ENCODE measurements at regions not wholly inside any gene's neighbourhood (a gene's known extent, or its start where the extent isn't known, plus 50 kb on each side); places are given as distances from the start of the nearest gene placed in this dataset.

GRCh38 chr3:26418553-26418952, 204.0 kb upstream of the LRRC3B start:
- POLR2A ChIA-PET (ENCODE audit: partially characterized antibody): no interaction called here
- H3K79me2 ChIP-seq (ENCODE audit: control insufficient read depth in 1 of 2, insufficient read depth in 2 of 2, low read length in 2 of 2): no peaks in the 10 kb centered on the region
- no peak overlapping the region for H3K14ac ChIP-seq (ENCODE audit: insufficient read length)
- H3K4me3 ChIP-seq (ENCODE audit: extremely low read depth in 1 of 4, insufficient read depth in 2 of 4, low read depth in 3 of 4, low read length in 4 of 4): no peak overlapping the region
- no peak overlapping the region for H2AK5ac ChIP-seq (ENCODE audit: low read depth, low read length)
- H2BK15ac ChIP-seq (ENCODE audit: low read length): no peak overlapping the region
- no peaks in the 10 kb centered on the region for H3K4me1 ChIP-seq (replicated peaks in 1 of 4; ENCODE audit: control insufficient read depth in 3 of 4, insufficient read depth in 4 of 4, low read length in 3 of 4)
- no peak overlapping the region for H2BK12ac ChIP-seq (ENCODE audit: low read depth, low read length)
- DNase-seq (ENCODE audit: low read depth in 1 of 2, low spot score in 2 of 2): no peak
- no peaks in the 10 kb centered on the region for H3K79me1 ChIP-seq (ENCODE audit: low read depth, low read length)
- no peaks in the 10 kb centered on the region for H3K9me3 ChIP-seq (ENCODE audit: insufficient read depth in 2 of 2, low read depth in 1 of 2, low read length in 1 of 2)
- H2BK20ac ChIP-seq (ENCODE audit: low read length): no peak overlapping the region
- H3K27me3 ChIP-seq (replicated peaks in 1 of 4; ENCODE audit: control insufficient read depth in 3 of 4, extremely low read depth in 1 of 4, insufficient read depth in 3 of 4, low read length in 3 of 4): no peaks in the 10 kb centered on the region
- H3K18ac ChIP-seq (ENCODE audit: extremely low read depth, low read length): no peak overlapping the region
- CTCF ChIA-PET (ENCODE audit: partially characterized antibody): no interaction called here
- no peak overlapping the region for H4K8ac ChIP-seq (ENCODE audit: extremely low read depth, insufficient read depth, low read length)
- peaks cover 2% of the 10 kb centered on the region; the same call in 1 of the 2 replicates for H3K23me2 ChIP-seq (ENCODE audit: low read depth, low read length)
- no peak overlapping the region for H3K23ac ChIP-seq (ENCODE audit: insufficient read length)
- H2BK120ac ChIP-seq (replicated peaks; ENCODE audit: low read depth, low read length): no peak overlapping the region
- no peak overlapping the region for H3K9ac ChIP-seq (replicated peaks in 1 of 4; ENCODE audit: extremely low read depth in 1 of 4, low read depth in 3 of 4, low read length in 3 of 4)
- H2BK5ac ChIP-seq (ENCODE audit: low read depth, low read length): no peak overlapping the region
- no peak overlapping the region for H2AFZ ChIP-seq (ENCODE audit: low read length)
- no peak overlapping the region for H3K4ac ChIP-seq (replicated peaks; ENCODE audit: insufficient read length, low read depth, low read length)
- FAIRE-seq: no peak
- no peak overlapping the region for H4K5ac ChIP-seq (ENCODE audit: insufficient read length, low read depth, low read length)
- no peaks in the 10 kb centered on the region for H3K36me3 ChIP-seq (ENCODE audit: control insufficient read depth in 2 of 4, insufficient read depth in 4 of 4, low read length in 3 of 4)
- H3K4me2 ChIP-seq (ENCODE audit: insufficient read depth in 1 of 2, low read depth in 2 of 2, low read length in 2 of 2): no peak overlapping the region
- H4K20me1 ChIP-seq (replicated peaks in 1 of 2; ENCODE audit: control insufficient read depth in 1 of 2, insufficient read depth in 2 of 2, low read length in 2 of 2): no peaks in the 10 kb centered on the region
- H4K91ac ChIP-seq (replicated peaks; ENCODE audit: insufficient read length, low read length): no peak overlapping the region
- H3K56ac ChIP-seq (replicated peaks; ENCODE audit: insufficient read length, low read depth, low read length): no peak overlapping the region
- no peak overlapping the region for H3K27ac ChIP-seq (ENCODE audit: low read depth, low read length)
- no peak for TF ChIP-seq SIN3A (conservative IDR thresholded peaks at IDR 0.05 in 1 of 2, IDR thresholded peaks at IDR 0.05 in 1 of 2; ENCODE audit: low read depth in 1 of 2, low read length in 2 of 2)
- TF ChIP-seq RBBP5 (IDR thresholded peaks at IDR 0.05; ENCODE audit: borderline replicate concordance, low read depth, low read length): no peak
- no peak for TF ChIP-seq HDAC6 (IDR thresholded peaks at IDR 0.05; ENCODE audit: low read depth, low read length)
- TF ChIP-seq CHD1 (IDR thresholded peaks at IDR 0.05; ENCODE audit: low read depth, low read length): no peak
- no peak for TF ChIP-seq JUN (IDR thresholded peaks at IDR 0.05; ENCODE audit: low read depth, low read length)
- no peak for TF ChIP-seq E2F6 (IDR thresholded peaks at IDR 0.05)
- no peak for TF ChIP-seq ATF3 (IDR thresholded peaks at IDR 0.05; ENCODE audit: insufficient read depth, low read depth, low read length)
- TF ChIP-seq CBX5 (IDR thresholded peaks at IDR 0.05; ENCODE audit: low read depth, low read length): no peak
- no peak for TF ChIP-seq POLR2A (IDR thresholded peaks at IDR 0.05; ENCODE audit: control extremely low read depth in 1 of 2, low read depth in 2 of 2, low read length in 2 of 2)
- TF ChIP-seq TAF1 (IDR thresholded peaks at IDR 0.05; ENCODE audit: low read depth, low read length): no peak
- TF ChIP-seq ATF2 (IDR thresholded peaks at IDR 0.05; ENCODE audit: low read length): no peak
- no peak for TF ChIP-seq MAFK (IDR thresholded peaks at IDR 0.05; ENCODE audit: low read depth, low read length)
- no peak for TF ChIP-seq SIX5 (IDR thresholded peaks at IDR 0.05; ENCODE audit: low read depth, low read length)
- TF ChIP-seq TEAD4 (IDR thresholded peaks at IDR 0.05; ENCODE audit: low read depth, low read length): no peak
